Mesendoderm (in vitro differentiated cells): ENCODE measurements at regions not wholly inside any gene's neighbourhood (a gene's known extent, or its start where the extent isn't known, plus 50 kb on each side); places are given as distances from the start of the nearest gene placed in this dataset.
A peak's percentile ranks its signal among the peaks of the same experiment; 100 is the strongest.

Experiments used
- DNase-seq: peaks from one replicate; pipeline ENCODE4 v3.0.0; 2013
- H2AK5ac ChIP-seq: 2 replicates; pipeline ENCODE4 v1.6.1; 2013; ENCODE audit warnings: low read length, inconsistent platforms
- H2BK120ac ChIP-seq: 2 replicates; pipeline ENCODE4 v1.6.1; 2013; ENCODE audit warnings: low read depth, mild to moderate bottlenecking, low read length, moderate library complexity, mixed read lengths
- H2BK15ac ChIP-seq: replicated peaks from 2 replicates; pipeline ENCODE4 v1.6.1; 2013; ENCODE audit warnings: low read depth, mild to moderate bottlenecking, moderate library complexity
- H2BK5ac ChIP-seq: 2 replicates; pipeline ENCODE4 v1.6.1; 2013; ENCODE audit warnings: low read length, inconsistent platforms
- H3K18ac ChIP-seq: 2 replicates; pipeline ENCODE4 v1.6.1; 2013; ENCODE audit warnings: mild to moderate bottlenecking, low read length, mixed read lengths
- H3K23ac ChIP-seq: one replicate; pipeline ENCODE4 v1.6.1; 2013; ENCODE audit warnings: low read length
- H3K27ac ChIP-seq: 2 replicates; pipeline ENCODE4 v1.5.1; 2013; ENCODE audit warnings: low read depth, mild to moderate bottlenecking, inconsistent platforms, low read length, moderate library complexity
- H3K27me3 ChIP-seq: 2 replicates; pipeline ENCODE4 v1.6.1; 2013; ENCODE audit warnings: low read length, control low read depth, mild to moderate bottlenecking, inconsistent platforms; ENCODE audit not compliant: insufficient read depth, poor library complexity
- H3K36me3 ChIP-seq: 2 replicates; pipeline ENCODE4 v1.6.1; 2013; ENCODE audit warnings: low read length, inconsistent platforms; ENCODE audit not compliant: control insufficient read depth, insufficient read depth
- H3K4ac ChIP-seq: one replicate; pipeline ENCODE4 v1.6.1; 2013; ENCODE audit warnings: low read depth, mild to moderate bottlenecking, low read length, moderate library complexity
- H3K4me1 ChIP-seq: 2 replicates; pipeline ENCODE4 v1.6.1; 2013; ENCODE audit warnings: low read depth, low read length, inconsistent platforms; ENCODE audit not compliant: control insufficient read depth
- H3K4me2 ChIP-seq: 2 replicates; pipeline ENCODE4 v1.6.1; 2013; ENCODE audit warnings: low read length
- H3K4me3 ChIP-seq: 2 replicates; pipeline ENCODE4 v1.5.1; 2013; ENCODE audit warnings: mild to moderate bottlenecking, low read length
- H3K56ac ChIP-seq: one replicate; pipeline ENCODE4 v1.6.1; 2013; ENCODE audit warnings: low read length
- H3K79me1 ChIP-seq: 2 replicates; pipeline ENCODE4 v1.6.1; 2013; ENCODE audit warnings: low read length, inconsistent platforms
- H3K79me2 ChIP-seq: 2 replicates; pipeline ENCODE4 v1.6.1; 2013; ENCODE audit warnings: mild to moderate bottlenecking, low read length; ENCODE audit not compliant: control insufficient read depth, insufficient read depth
- H3K9ac ChIP-seq: 2 replicates; pipeline ENCODE4 v1.6.1; 2013; ENCODE audit warnings: low read length, inconsistent platforms
- H4K5ac ChIP-seq: one replicate; pipeline ENCODE4 v1.6.1; 2013; ENCODE audit warnings: low read length
- H4K8ac ChIP-seq: one replicate; pipeline ENCODE4 v1.6.1; 2013; ENCODE audit warnings: low read depth, mild to moderate bottlenecking, control low read depth, low read length, moderate library complexity
- WGBS: extraction: QIAGEN DNeasy Blood & Tissue Kit; methylation state at CpG from one replicate; pipeline ENCODE4 v1.1.7; 2013; ENCODE audit warnings: low lambda C conversion rate, missing lambda C conversion rate; ENCODE audit not compliant: insufficient coverage; ENCODE audit errors: extremely low coverage; 5-methylcytosine and 5-hydroxymethylcytosine counted together

- Histone ChIP-seq H3K23ac (no peak overlapping the region), H3K4ac (no peak overlapping the region), H3K4me2 (no peak overlapping the region), H3K4me3 (no peak overlapping the region), H4K8ac (no peak overlapping the region), H2BK15ac (no peak overlapping the region), H3K4me1 (no peaks in the 10 kb centered on the region), H2BK5ac (no peak overlapping the region), H3K79me1 (no peaks in the 10 kb centered on the region), H3K36me3 (no peaks in the 10 kb centered on the region), H3K9ac (no peak overlapping the region), H3K18ac (no peak overlapping the region), H3K27me3 (no peaks in the 10 kb centered on the region), H3K79me2 (no peaks in the 10 kb centered on the region), H3K56ac (no peak overlapping the region), H2BK120ac (no peak overlapping the region), H4K5ac (no peak overlapping the region), H2AK5ac (no peak overlapping the region), H3K27ac (no peak overlapping the region)
- DNase-seq, result no peak
- no CpG with 5 or more reads among the region's 3 CpGs for WGBS
Measured at GRCh38 chr6:43988801-43989200, 138.5 kb downstream of the MRPL14 start.

DNA sequence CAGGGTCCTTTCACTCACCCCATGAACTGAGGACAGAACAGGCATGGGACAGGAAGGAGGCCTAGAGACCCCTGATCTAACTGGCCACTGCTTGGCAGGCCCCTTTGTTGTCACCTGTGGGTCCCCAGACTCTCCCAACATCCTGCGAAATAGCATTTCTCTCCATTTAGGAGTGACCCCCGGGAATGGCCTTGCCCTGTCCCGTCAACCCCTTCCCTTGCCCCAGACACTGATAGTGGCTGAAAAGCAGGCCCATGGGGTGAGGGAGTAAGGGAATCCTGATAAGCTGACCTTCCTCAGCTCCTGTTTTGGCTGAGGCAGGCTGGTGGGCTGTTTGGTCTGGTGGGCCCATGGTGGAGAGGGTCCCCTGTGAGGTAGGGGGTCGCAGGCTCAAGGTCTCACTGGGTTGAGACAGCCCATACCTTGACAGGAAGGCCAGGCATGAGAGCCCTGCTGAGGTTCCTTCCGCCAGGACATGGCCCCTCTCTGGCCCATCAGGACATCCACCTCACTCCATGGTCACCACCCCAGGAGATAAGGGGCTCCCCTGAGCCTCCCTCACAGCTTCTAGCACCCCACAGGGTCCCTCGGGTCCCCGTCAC is 139.3 kb downstream of the MRPL14 start:
- Histone ChIP-seq H4K5ac (no peak overlapping the region), H3K4me3 (no peak overlapping the region), H3K56ac (no peak overlapping the region), H2BK5ac (no peak overlapping the region), H3K79me1 (no peaks in the 10 kb centered on the region), H3K4me1 (no peaks in the 10 kb centered on the region), H2BK120ac (no peak overlapping the region), H3K4me2 (no peak overlapping the region), H2AK5ac (no peak overlapping the region), H3K27ac (no peak overlapping the region), H3K79me2 (no peaks in the 10 kb centered on the region), H3K27me3 (no peaks in the 10 kb centered on the region), H4K8ac (no peak overlapping the region), H3K23ac (no peak overlapping the region), H3K4ac (no peak overlapping the region), H3K36me3 (no peaks in the 10 kb centered on the region), H3K18ac (no peak overlapping the region), H3K9ac (no peak overlapping the region), H2BK15ac (no peak overlapping the region)
- no peak for DNase-seq
- WGBS, result no CpG with 5 or more reads among the region's 7 CpGs

GRCh38 chr6:43986177-43986825 is 141.0 kb downstream of the MRPL14 start:
- no CpG with 5 or more reads among the region's 7 CpGs for WGBS
- H4K8ac ChIP-seq, result no peak overlapping the region
- peak overlapping the region; percentile 20 for H3K56ac ChIP-seq
- no peaks in the 10 kb centered on the region for H3K79me2 ChIP-seq
- H2BK5ac ChIP-seq, result no peak overlapping the region
- no peaks in the 10 kb centered on the region for H3K36me3 ChIP-seq
- H3K27ac ChIP-seq, result no peak overlapping the region
- H3K4me1 ChIP-seq, result no peaks in the 10 kb centered on the region
- no peak overlapping the region for H3K4me3 ChIP-seq
- no peaks in the 10 kb centered on the region for H3K27me3 ChIP-seq
- H2BK120ac ChIP-seq, result no peak overlapping the region
- no peak overlapping the region for H3K4ac ChIP-seq
- H2BK15ac ChIP-seq, result no peak overlapping the region
- H3K4me2 ChIP-seq, result no peak overlapping the region
- DNase-seq, result no peak
- H2AK5ac ChIP-seq, result no peak overlapping the region
- H3K23ac ChIP-seq, result no peak overlapping the region
- H4K5ac ChIP-seq, result no peak overlapping the region
- H3K9ac ChIP-seq, result no peak overlapping the region
- H3K18ac ChIP-seq, result no peak overlapping the region
- H3K79me1 ChIP-seq, result no peaks in the 10 kb centered on the region

GRCh38 chr6:43985329-43985728 is 141.9 kb downstream of the MRPL14 start:
- no CpG with 5 or more reads among the region's 2 CpGs for WGBS
- no peaks in the 10 kb centered on the region for H3K27me3 ChIP-seq
- H3K36me3 ChIP-seq, result no peaks in the 10 kb centered on the region
- DNase-seq, result no peak
- no peak overlapping the region for H3K23ac ChIP-seq
- H3K79me2 ChIP-seq, result no peaks in the 10 kb centered on the region
- no peak overlapping the region for H2BK15ac ChIP-seq
- H3K4me3 ChIP-seq, result no peak overlapping the region
- no peak overlapping the region for H4K5ac ChIP-seq
- H3K4me1 ChIP-seq, result no peaks in the 10 kb centered on the region
- H3K79me1 ChIP-seq, result no peaks in the 10 kb centered on the region
- no peak overlapping the region for H2BK5ac ChIP-seq
- H3K27ac ChIP-seq, result no peak overlapping the region
- no peak overlapping the region for H2AK5ac ChIP-seq
- no peak overlapping the region for H3K4me2 ChIP-seq
- no peak overlapping the region for H3K4ac ChIP-seq
- H3K56ac ChIP-seq, result no peak overlapping the region
- no peak overlapping the region for H3K9ac ChIP-seq
- no peak overlapping the region for H3K18ac ChIP-seq
- no peak overlapping the region for H4K8ac ChIP-seq
- H2BK120ac ChIP-seq, result no peak overlapping the region

- no peak overlapping the region for H3K23ac ChIP-seq
- no peak overlapping the region for H2BK5ac ChIP-seq
- no peak overlapping the region for H3K18ac ChIP-seq
- no peak overlapping the region for H2BK15ac ChIP-seq
- no CpG with 5 or more reads among the region's 16 CpGs for WGBS
- no peaks in the 10 kb centered on the region for H3K36me3 ChIP-seq
- H3K4me2 ChIP-seq, result no peak overlapping the region
- no peak overlapping the region for H4K8ac ChIP-seq
- DNase-seq, result no peak
- no peaks in the 10 kb centered on the region for H3K79me1 ChIP-seq
- no peak overlapping the region for H3K9ac ChIP-seq
- no peaks in the 10 kb centered on the region for H3K4me1 ChIP-seq
- H3K79me2 ChIP-seq, result no peaks in the 10 kb centered on the region
- no peak overlapping the region for H3K4ac ChIP-seq
- H2BK120ac ChIP-seq, result no peak overlapping the region
- H2AK5ac ChIP-seq, result no peak overlapping the region
- no peaks in the 10 kb centered on the region for H3K27me3 ChIP-seq
- H4K5ac ChIP-seq, result no peak overlapping the region
- H3K4me3 ChIP-seq, result no peak overlapping the region
- H3K27ac ChIP-seq, result no peak overlapping the region
- H3K56ac ChIP-seq, result no peak overlapping the region
Measured at GRCh38 chr6:43984442-43985321, 142.6 kb downstream of the MRPL14 start.
